ENCODE measurements at regions not wholly inside any gene's neighbourhood (a gene's known extent, or its start where the extent isn't known, plus 50 kb on each side); places are given as distances from the start of the nearest gene placed in this dataset.

- TF ChIP-seq MAX (IDR thresholded peaks at IDR 0.05; ENCODE audit: insufficient read depth, insufficient read length) (no peak), CTCF (IDR thresholded peaks at IDR 0.05; ENCODE audit: extremely low read depth in 1 of 2, insufficient read depth in 1 of 2, low read depth in 1 of 2, low read length in 2 of 2) (no peak), POLR2AphosphoS5 (IDR thresholded peaks at IDR 0.05; ENCODE audit: insufficient read depth, low read depth, low read length) (no peak)
Measured at GRCh38 chr4:141810712-141811375, 174.5 kb downstream of the IL15 start.
